ENCODE measurements at regions not wholly inside any gene's neighbourhood (a gene's known extent, or its start where the extent isn't known, plus 50 kb on each side); places are given as distances from the start of the nearest gene placed in this dataset.

GRCh38 chr13:59176775-59177174 is 987.0 kb downstream of the DIAPH3 start:
- CTCF ChIA-PET = no interaction called here
- Mint-ChIP-seq H3K27me3 (ENCODE audit: unreplicated experiment) (no peaks in the 10 kb centered on the region), H3K27ac (ENCODE audit: unreplicated experiment) (no peak overlapping the region), H3K4me3 (ENCODE audit: low read depth, unreplicated experiment) (no peak overlapping the region), H3K4me1 (ENCODE audit: low read depth, unreplicated experiment) (no peaks in the 10 kb centered on the region), H3K36me3 (ENCODE audit: insufficient read depth, unreplicated experiment) (no peaks in the 10 kb centered on the region), H3K9me3 (ENCODE audit: low read depth, unreplicated experiment) (no peaks in the 10 kb centered on the region)
- TF ChIP-seq CTCF (IDR thresholded peaks at IDR 0.05; ENCODE audit: unreplicated experiment) = no peak
- no peak for DNase-seq
- intact Hi-C loops (cut with micrococcal nuclease; ENCODE audit: unreplicated experiment) = no loop called here
- BruUV-seq (replicated peaks) = no TSS peak

GRCh38 chr13:59178344-59178743 is 985.4 kb downstream of the DIAPH3 start:
- BruUV-seq (replicated peaks) = no TSS peak
- CTCF ChIA-PET = no interaction called here
- H3K27me3 Mint-ChIP-seq (ENCODE audit: unreplicated experiment) = no peaks in the 10 kb centered on the region

GRCh38 chr13:59182241-59182640 is 981.5 kb downstream of the DIAPH3 start:
- no TSS peak for BruUV-seq (replicated peaks)
- H3K9me3 Mint-ChIP-seq (ENCODE audit: low read depth, unreplicated experiment) = no peaks in the 10 kb centered on the region
- DNase-seq = no peak
- no peaks in the 10 kb centered on the region for H3K36me3 Mint-ChIP-seq (ENCODE audit: insufficient read depth, unreplicated experiment)
- H3K4me3 Mint-ChIP-seq (ENCODE audit: low read depth, unreplicated experiment) = no peak overlapping the region
- TF ChIP-seq CTCF (IDR thresholded peaks at IDR 0.05; ENCODE audit: unreplicated experiment) = no peak
- H3K27ac Mint-ChIP-seq (ENCODE audit: unreplicated experiment) = no peak overlapping the region
- CTCF ChIA-PET = no interaction called here
- intact Hi-C loops (cut with micrococcal nuclease; ENCODE audit: unreplicated experiment) = no loop called here
- H3K4me1 Mint-ChIP-seq (ENCODE audit: low read depth, unreplicated experiment) = no peaks in the 10 kb centered on the region
- no peaks in the 10 kb centered on the region for H3K27me3 Mint-ChIP-seq (ENCODE audit: unreplicated experiment)

More at GRCh38 chr13:59178344-59178743, 985.4 kb downstream of the DIAPH3 start:
- Mint-ChIP-seq H3K4me1 (ENCODE audit: low read depth, unreplicated experiment) (no peaks in the 10 kb centered on the region), H3K36me3 (ENCODE audit: insufficient read depth, unreplicated experiment) (no peaks in the 10 kb centered on the region), H3K9me3 (ENCODE audit: low read depth, unreplicated experiment) (no peaks in the 10 kb centered on the region), H3K27ac (ENCODE audit: unreplicated experiment) (no peak overlapping the region), H3K4me3 (ENCODE audit: low read depth, unreplicated experiment) (no peak overlapping the region)
- TF ChIP-seq CTCF (IDR thresholded peaks at IDR 0.05; ENCODE audit: unreplicated experiment) = no peak
- no peak for DNase-seq
- intact Hi-C loops (cut with micrococcal nuclease; ENCODE audit: unreplicated experiment) = no loop called here

GRCh38 chr13:59197397-59197796 is 966.3 kb downstream of the DIAPH3 start:
- no peaks in the 10 kb centered on the region for H3K36me3 Mint-ChIP-seq (ENCODE audit: insufficient read depth, unreplicated experiment)
- no peaks in the 10 kb centered on the region for H3K4me1 Mint-ChIP-seq (ENCODE audit: low read depth, unreplicated experiment)
- CTCF ChIA-PET = no interaction called here
- no peak overlapping the region for H3K4me3 Mint-ChIP-seq (ENCODE audit: low read depth, unreplicated experiment)
- DNase-seq = no peak
- no peaks in the 10 kb centered on the region for H3K9me3 Mint-ChIP-seq (ENCODE audit: low read depth, unreplicated experiment)
- intact Hi-C loops (cut with micrococcal nuclease; ENCODE audit: unreplicated experiment) = no loop called here
- H3K27ac Mint-ChIP-seq (ENCODE audit: unreplicated experiment) = no peak overlapping the region
- BruUV-seq (replicated peaks) = no TSS peak
- TF ChIP-seq CTCF (IDR thresholded peaks at IDR 0.05; ENCODE audit: unreplicated experiment) = no peak
- H3K27me3 Mint-ChIP-seq (ENCODE audit: unreplicated experiment) = no peaks in the 10 kb centered on the region

- Mint-ChIP-seq H3K27ac (ENCODE audit: unreplicated experiment) (no peak overlapping the region), H3K4me3 (ENCODE audit: low read depth, unreplicated experiment) (no peak overlapping the region), H3K27me3 (ENCODE audit: unreplicated experiment) (no peaks in the 10 kb centered on the region), H3K36me3 (ENCODE audit: insufficient read depth, unreplicated experiment) (no peaks in the 10 kb centered on the region), H3K4me1 (ENCODE audit: low read depth, unreplicated experiment) (no peaks in the 10 kb centered on the region), H3K9me3 (ENCODE audit: low read depth, unreplicated experiment) (no peaks in the 10 kb centered on the region)
- BruUV-seq (replicated peaks) = no TSS peak
- intact Hi-C loops (cut with micrococcal nuclease; ENCODE audit: unreplicated experiment) = no loop called here
- no peak for DNase-seq
- TF ChIP-seq CTCF (IDR thresholded peaks at IDR 0.05; ENCODE audit: unreplicated experiment) = no peak
- CTCF ChIA-PET = no interaction called here
Observed at GRCh38 chr13:59201841-59202240, 961.9 kb downstream of the DIAPH3 start.
